ENCODE measurements at regions not wholly inside any gene's neighbourhood (a gene's known extent, or its start where the extent isn't known, plus 50 kb on each side); places are given as distances from the start of the nearest gene placed in this dataset.
"Not testable (repeated sequence)": the region's sequence is repeated elsewhere in the genome, so short reads cannot be mapped to it uniquely, and the experiment has no call there.

- no peak overlapping the region for H3K4me3 ChIP-seq (ENCODE audit: control insufficient read depth, low read depth, low read length)
- DNase-seq (ENCODE audit: low read depth) = no peak
- TF ChIP-seq CTCF (IDR thresholded peaks at IDR 0.05; ENCODE audit: control insufficient read depth, insufficient read depth, low read depth, low read length, missing control alignments) = no peak
These were observed 264.7 kb downstream of the PTH2R start for GRCh38 chr2:208671284-208671683.

- DNase-seq (ENCODE audit: low read depth) = no peak
- no peak for TF ChIP-seq CTCF (IDR thresholded peaks at IDR 0.05; ENCODE audit: control insufficient read depth, insufficient read depth, low read depth, low read length, missing control alignments)
These were observed 265.5 kb downstream of the PTH2R start for GRCh38 chr2:208671886-208672680.

GRCh38 chr2:208673631-208674030, 267.0 kb downstream of the PTH2R start:
- no peak for TF ChIP-seq CTCF (IDR thresholded peaks at IDR 0.05; ENCODE audit: control insufficient read depth, insufficient read depth, low read depth, low read length, missing control alignments)
- DNase-seq (ENCODE audit: low read depth) = no peak
- H3K4me3 ChIP-seq (ENCODE audit: control insufficient read depth, low read depth, low read length) = no peak overlapping the region

More at GRCh38 chr2:208671886-208672680, 265.5 kb downstream of the PTH2R start:
- H3K4me3 ChIP-seq (ENCODE audit: control insufficient read depth, low read depth, low read length) = no peak overlapping the region

GRCh38 chr2:208674919-208675318, 268.3 kb downstream of the PTH2R start:
- DNase-seq (ENCODE audit: low read depth) = no peak
- no peak for TF ChIP-seq CTCF (IDR thresholded peaks at IDR 0.05; ENCODE audit: control insufficient read depth, insufficient read depth, low read depth, low read length, missing control alignments)
- H3K4me3 ChIP-seq (ENCODE audit: control insufficient read depth, low read depth, low read length) = no peak overlapping the region

- H3K4me3 ChIP-seq (ENCODE audit: control insufficient read depth, low read depth, low read length); DNase-seq (ENCODE audit: low read depth): not testable (repeated sequence)
These were observed 279.3 kb downstream of the PTH2R start for GRCh38 chr2:208685929-208686328.

GRCh38 chr2:208686665-208687064, 280.1 kb downstream of the PTH2R start:
- no peak for TF ChIP-seq CTCF (IDR thresholded peaks at IDR 0.05; ENCODE audit: control insufficient read depth, insufficient read depth, low read depth, low read length, missing control alignments)
- no peak overlapping the region for H3K4me3 ChIP-seq (ENCODE audit: control insufficient read depth, low read depth, low read length)
- DNase-seq (ENCODE audit: low read depth) = no peak

- DNase-seq (ENCODE audit: low read depth); H3K4me3 ChIP-seq (ENCODE audit: control insufficient read depth, low read depth, low read length): not testable (repeated sequence)
These were observed 281.1 kb downstream of the PTH2R start for GRCh38 chr2:208687720-208688119.

GRCh38 chr2:208698114-208698513, 291.5 kb downstream of the PTH2R start:
- no peak overlapping the region for H3K4me3 ChIP-seq (ENCODE audit: control insufficient read depth, low read depth, low read length)
- no peak for DNase-seq (ENCODE audit: low read depth)
- no peak for TF ChIP-seq CTCF (IDR thresholded peaks at IDR 0.05; ENCODE audit: control insufficient read depth, insufficient read depth, low read depth, low read length, missing control alignments)
